Left ventricle myocardium inferior (tissue), 1 donor: ENCODE measurements at regions not wholly inside any gene's neighbourhood (a gene's known extent, or its start where the extent isn't known, plus 50 kb on each side); places are given as distances from the start of the nearest gene placed in this dataset.
"Not testable (repeated sequence)": the region's sequence is repeated elsewhere in the genome, so short reads cannot be mapped to it uniquely, and the experiment has no call there.

Source experiments
- DNase-seq: peaks from one replicate; pipeline ENCODE4 v3.0.0-alpha.2; 2020
- H3K27ac ChIP-seq: fragments of 200-600 bp; replicated peaks from 2 replicates; pipeline ENCODE4 v1.8.0; 2021
- H3K27me3 ChIP-seq: fragments of 200-600 bp; 2 replicates; pipeline ENCODE4 v1.8.0; 2021; ENCODE audit warnings: low read depth
- H3K36me3 ChIP-seq: fragments of 200-600 bp; 2 replicates; pipeline ENCODE4 v1.8.0; 2021
- H3K4me1 ChIP-seq: fragments of 200-600 bp; 2 replicates; pipeline ENCODE4 v1.8.0; 2021
- H3K4me3 ChIP-seq: fragments of 200-600 bp; 2 replicates; pipeline ENCODE4 v1.8.0; 2021; ENCODE audit warnings: mild to moderate bottlenecking, moderate library complexity
- H3K9me3 ChIP-seq: fragments of 200-600 bp; replicated peaks from 2 replicates; pipeline ENCODE4 v1.8.0; 2021
- CTCF ChIP-seq: fragments of 200-600 bp; IDR thresholded peaks from 2 replicates; pipeline ENCODE4 v1.8.0; 2021; ENCODE audit warnings: antibody characterized with exemption, mild to moderate bottlenecking, borderline replicate concordance
- intact Hi-C: fragments of 100-400 bp; cut with micrococcal nuclease; formaldehyde crosslinking; loops from one replicate; pipeline ENCODE4 v1.11.0; 2022
- donor health status: DM: no; HTN: yes; CAD: no; lungs with severe emphysema.

GRCh38 chr3:3654916-3655315, 144.3 kb upstream of the LRRN1 start:
- DNase-seq, result no peak
- intact Hi-C loops, result no loop called here
- Histone ChIP-seq H3K36me3 (no peaks in the 10 kb centered on the region), H3K9me3 (peaks cover 7% of the 10 kb centered on the region), H3K27ac (no peak overlapping the region), H3K4me3 (no peak overlapping the region), H3K27me3 (no peaks in the 10 kb centered on the region), H3K4me1 (no peaks in the 10 kb centered on the region)
- no peak for TF ChIP-seq CTCF

- no peak overlapping the region for H3K27ac ChIP-seq
- TF ChIP-seq CTCF, result no peak
- intact Hi-C loops, result no loop called here
- H3K4me3 ChIP-seq, result no peak overlapping the region
- no peaks in the 10 kb centered on the region for H3K27me3 ChIP-seq
- DNase-seq, result no peak
- H3K36me3 ChIP-seq, result no peaks in the 10 kb centered on the region
- no peaks in the 10 kb centered on the region for H3K4me1 ChIP-seq
- H3K9me3 ChIP-seq, result no peaks in the 10 kb centered on the region
Measured at GRCh38 chr3:3648988-3649679, 150.1 kb upstream of the LRRN1 start.

- Histone ChIP-seq H3K27ac (no peak overlapping the region), H3K36me3 (no peaks in the 10 kb centered on the region), H3K4me3 (no peak overlapping the region), H3K27me3 (no peaks in the 10 kb centered on the region), H3K4me1 (no peaks in the 10 kb centered on the region), H3K9me3 (no peaks in the 10 kb centered on the region)
- no peak for DNase-seq
- TF ChIP-seq CTCF, result no peak
- intact Hi-C loops, result no loop called here
Measured at GRCh38 chr3:3646934-3647333, 152.3 kb upstream of the LRRN1 start.

- H3K27ac ChIP-seq, H3K4me1 ChIP-seq, DNase-seq, H3K36me3 ChIP-seq, H3K4me3 ChIP-seq, intact Hi-C loops, H3K27me3 ChIP-seq, H3K9me3 ChIP-seq: not testable (repeated sequence)
Measured at GRCh38 chr3:3646103-3646844, 153.0 kb upstream of the LRRN1 start.

- H3K27me3 ChIP-seq, result no peaks in the 10 kb centered on the region
- H3K36me3 ChIP-seq, result no peaks in the 10 kb centered on the region
- H3K4me1 ChIP-seq, result no peaks in the 10 kb centered on the region
- H3K4me3 ChIP-seq, result no peak overlapping the region
- H3K9me3 ChIP-seq, result no peaks in the 10 kb centered on the region
- no peak for DNase-seq
- intact Hi-C loops, result no loop called here
- TF ChIP-seq CTCF, result no peak
- no peak overlapping the region for H3K27ac ChIP-seq
Measured at GRCh38 chr3:3641877-3642455, 157.3 kb upstream of the LRRN1 start.

- Histone ChIP-seq H3K4me1 (no peaks in the 10 kb centered on the region), H3K27me3 (no peaks in the 10 kb centered on the region), H3K36me3 (no peaks in the 10 kb centered on the region), H3K27ac (no peak overlapping the region), H3K4me3 (no peak overlapping the region), H3K9me3 (no peaks in the 10 kb centered on the region)
- no peak for DNase-seq
- no peak for TF ChIP-seq CTCF
- intact Hi-C loops, result no loop called here
Measured at GRCh38 chr3:3639078-3639477, 160.2 kb upstream of the LRRN1 start.
